ENCODE measurements at regions not wholly inside any gene's neighbourhood (a gene's known extent, or its start where the extent isn't known, plus 50 kb on each side); places are given as distances from the start of the nearest gene placed in this dataset.

DNA sequence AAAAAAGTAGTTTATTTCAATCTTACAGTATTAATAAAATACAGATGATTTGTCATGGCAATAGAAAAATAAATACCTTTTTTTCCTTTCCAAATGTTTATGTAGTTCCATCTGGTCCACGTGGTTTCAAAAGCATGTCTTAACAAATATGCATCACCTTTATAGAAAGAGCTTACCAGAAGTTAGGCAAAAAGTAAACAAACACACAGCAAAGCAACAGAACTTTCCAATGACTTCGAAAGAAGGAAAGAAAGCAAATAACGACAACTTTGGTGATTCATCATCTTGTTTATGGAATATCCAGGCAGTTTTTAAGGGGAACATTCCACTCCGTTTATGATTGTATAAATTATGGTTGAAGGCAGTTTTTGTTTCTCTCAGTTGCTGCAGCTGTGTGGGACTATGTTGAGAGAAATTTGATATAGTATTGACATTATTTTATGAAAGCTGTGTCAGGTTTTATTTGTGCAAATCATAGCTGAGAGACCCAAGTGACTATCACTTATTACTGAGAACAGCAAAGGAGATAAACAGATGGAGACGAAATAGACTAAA, 203.1 kb downstream of the CDC14C start:
- TF ChIP-seq, protein P1, sequence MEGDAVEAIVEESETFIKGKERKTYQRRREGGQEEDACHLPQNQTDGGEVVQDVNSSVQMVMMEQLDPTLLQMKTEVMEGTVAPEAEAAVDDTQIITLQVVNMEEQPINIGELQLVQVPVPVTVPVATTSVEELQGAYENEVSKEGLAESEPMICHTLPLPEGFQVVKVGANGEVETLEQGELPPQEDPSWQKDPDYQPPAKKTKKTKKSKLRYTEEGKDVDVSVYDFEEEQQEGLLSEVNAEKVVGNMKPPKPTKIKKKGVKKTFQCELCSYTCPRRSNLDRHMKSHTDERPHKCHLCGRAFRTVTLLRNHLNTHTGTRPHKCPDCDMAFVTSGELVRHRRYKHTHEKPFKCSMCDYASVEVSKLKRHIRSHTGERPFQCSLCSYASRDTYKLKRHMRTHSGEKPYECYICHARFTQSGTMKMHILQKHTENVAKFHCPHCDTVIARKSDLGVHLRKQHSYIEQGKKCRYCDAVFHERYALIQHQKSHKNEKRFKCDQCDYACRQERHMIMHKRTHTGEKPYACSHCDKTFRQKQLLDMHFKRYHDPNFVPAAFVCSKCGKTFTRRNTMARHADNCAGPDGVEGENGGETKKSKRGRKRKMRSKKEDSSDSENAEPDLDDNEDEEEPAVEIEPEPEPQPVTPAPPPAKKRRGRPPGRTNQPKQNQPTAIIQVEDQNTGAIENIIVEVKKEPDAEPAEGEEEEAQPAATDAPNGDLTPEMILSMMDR (IDR thresholded peaks at IDR 0.05 in 4 of 5, conservative IDR thresholded peaks at IDR 0.05 in 1 of 5): no peak
- no peak for TF ChIP-seq POLR2A (IDR thresholded peaks at IDR 0.05)
